Neural cell (in vitro differentiated cells): ENCODE measurements at regions not wholly inside any gene's neighbourhood (a gene's known extent, or its start where the extent isn't known, plus 50 kb on each side); places are given as distances from the start of the nearest gene placed in this dataset.

Experiments
- CTCF ChIP-seq: fragments of 450-650 bp; IDR thresholded peaks from 2 replicates; pipeline ENCODE4 v1.5.1; 2014; ENCODE audit warnings: antibody characterized with exemption, mild to moderate bottlenecking, moderate library complexity; ENCODE audit not compliant: poor library complexity, severe bottlenecking
- EP300 ChIP-seq: fragments of 450-650 bp; conservative IDR thresholded peaks from 2 replicates; pipeline ENCODE4 v1.6.1; 2014; ENCODE audit warnings: antibody characterized with exemption, mild to moderate bottlenecking, moderate library complexity; ENCODE audit not compliant: poor library complexity, severe bottlenecking
- EZH2 ChIP-seq: fragments of 200-600, 300-800 bp; shearing (Covaris generic), sonication (generic); IDR thresholded peaks from 2 replicates; pipeline ENCODE4 v1.6.1; 2014; ENCODE audit warnings: antibody characterized with exemption, low read length, borderline replicate concordance, mild to moderate bottlenecking; ENCODE audit not compliant: insufficient read depth, poor library complexity, severe bottlenecking
- POLR2AphosphoS5 ChIP-seq: IDR thresholded peaks from 2 replicates; pipeline ENCODE4 v1.6.1; 2012
- RAD21 ChIP-seq: fragments of 450-650 bp; conservative IDR thresholded peaks from 2 replicates; pipeline ENCODE4 v1.6.1; 2014; ENCODE audit warnings: antibody characterized with exemption, mild to moderate bottlenecking, moderate library complexity
- REST ChIP-seq: IDR thresholded peaks from 2 replicates; pipeline ENCODE4 v1.6.1; 2012; ENCODE audit warnings: borderline replicate concordance
- SMC3 ChIP-seq: fragments of 450-650 bp; conservative IDR thresholded peaks from 2 replicates; pipeline ENCODE4 v1.6.1; 2014; ENCODE audit warnings: antibody characterized with exemption, mild to moderate bottlenecking, moderate library complexity; ENCODE audit not compliant: poor library complexity
- TAF1 ChIP-seq: IDR thresholded peaks from 2 replicates; pipeline ENCODE4 v1.6.1; 2012; ENCODE audit warnings: low read depth

- no peak for TF ChIP-seq CTCF
- TF ChIP-seq POLR2AphosphoS5, result no peak
- no peak for TF ChIP-seq REST
- no peak for TF ChIP-seq TAF1
- TF ChIP-seq EZH2, result no peak
- no peak for TF ChIP-seq RAD21
- no peak for TF ChIP-seq SMC3
- no peak for TF ChIP-seq EP300
Observed at GRCh38 chr3:150070271-150070670, 99.6 kb upstream of the PFN2 start.
